AG04449 (cell line): ENCODE measurements at regions not wholly inside any gene's neighbourhood (a gene's known extent, or its start where the extent isn't known, plus 50 kb on each side); places are given as distances from the start of the nearest gene placed in this dataset.

Experiments
- CTCF ChIA-PET: fragments of 350-600 bp; formaldehyde crosslinking; extraction: SDS; loops from one replicate; lab custom pipeline; 2021; ENCODE audit warnings: antibody characterized with exemption; lab: Yijun Ruan, JAX
- POLR2A ChIA-PET: fragments of 400-600, 350-600 bp; formaldehyde crosslinking; extraction: SDS; loops from one replicate; lab custom pipeline; 2020; ENCODE audit warnings: antibody characterized with exemption, inconsistent platforms; lab: Yijun Ruan, JAX
- DNase-seq: peaks from one replicate; pipeline ENCODE4 v3.0.0-alpha.2; 2010; ENCODE audit warnings: low read depth, low spot score
- H3K4me3 ChIP-seq: 2 replicates; pipeline ENCODE4 v1.5.1; 2011; ENCODE audit warnings: low read depth, mild to moderate bottlenecking, control low read depth, low read length
- CTCF ChIP-seq: IDR thresholded peaks from one replicate; pipeline ENCODE4 v1.5.1; 2011; ENCODE audit warnings: mild to moderate bottlenecking, moderate library complexity, low read length, control low read depth, inconsistent platforms; ENCODE audit not compliant: insufficient read depth; ENCODE audit errors: missing control alignments

- H3K4me3 ChIP-seq = no peak overlapping the region
- TF ChIP-seq CTCF = no peak
- ChIA-PET POLR2A (no interaction called here), CTCF (interaction anchor here (1.2 kb wide), 1 partner anchor 47 kb away, joined by 3 read pairs; no protein-coding TSS in a partner anchor)
- DNase-seq = no peak
These were observed 158.6 kb upstream of the RBMS1 start for GRCh38 chr2:160652236-160652635.

- DNase-seq = no peak
- POLR2A ChIA-PET = no interaction called here
- no peak for TF ChIP-seq CTCF
- H3K4me3 ChIP-seq = no peak overlapping the region
- CTCF ChIA-PET = interaction anchor here (1.0 kb wide), 1 partner anchor 14 kb away, joined by 5 read pairs; no protein-coding TSS in a partner anchor
These were observed 163.6 kb upstream of the RBMS1 start for GRCh38 chr2:160657196-160657595.

GRCh38 chr2:160658851-160659250 lies 165.2 kb upstream of the RBMS1 start:
- ChIA-PET POLR2A (no interaction called here), CTCF (no interaction called here)
- DNase-seq = no peak
- H3K4me3 ChIP-seq = no peak overlapping the region
- TF ChIP-seq CTCF = no peak

GRCh38 chr2:160660741-160661140 lies 167.1 kb upstream of the RBMS1 start:
- TF ChIP-seq CTCF = no peak
- no peak for DNase-seq
- CTCF ChIA-PET = no interaction called here
- POLR2A ChIA-PET = no interaction called here
- no peak overlapping the region for H3K4me3 ChIP-seq

- POLR2A ChIA-PET = no interaction called here
- TF ChIP-seq CTCF = no peak
- H3K4me3 ChIP-seq = no peak overlapping the region
- CTCF ChIA-PET = interaction anchor here (1.5 kb wide), 1 partner anchor 236 kb away, joined by 4 read pairs; no protein-coding TSS in a partner anchor
- DNase-seq = no peak
These were observed 171.1 kb upstream of the RBMS1 start for GRCh38 chr2:160664603-160665140.

- peak overlapping the region; percentile 1; the same call in 1 of the 2 replicates for H3K4me3 ChIP-seq
- no peak for TF ChIP-seq CTCF
- ChIA-PET POLR2A (interaction anchor here (1.0 kb wide), 1 partner anchor 133 kb away, joined by 3 read pairs; no protein-coding TSS in a partner anchor), CTCF (no interaction called here)
- DNase-seq = peak; percentile 96
These were observed 172.8 kb upstream of the RBMS1 start for GRCh38 chr2:160666154-160667060.
